PC-3 (cell line): ENCODE measurements at regions not wholly inside any gene's neighbourhood (a gene's known extent, or its start where the extent isn't known, plus 50 kb on each side); places are given as distances from the start of the nearest gene placed in this dataset.

ENCODE experiments used
- ATAC-seq: fragments of 200-7000 bp; cut with Tn5 transposase; 2 replicates; pipeline ENCODE4 v1.9.1; 2020; ENCODE audit warnings: mild to moderate bottlenecking, moderate library complexity
- BruUV-seq: library from RNA; stranded (reverse); fragments of 400-500 nt; replicated peaks from 2 replicates; lab custom pipeline; 2021; lab: Mats Ljungman, UMichigan
- CTCF ChIA-PET: fragments of 300-600 bp; sonication (Branson Sonifier 250); formaldehyde crosslinking; loops from one replicate; lab custom pipeline; 2022; ENCODE audit warnings: antibody characterized with exemption; lab: Charles Lee
- POLR2A ChIA-PET: fragments of 300-600 bp; sonication (Branson Sonifier 250); formaldehyde crosslinking; loops from one replicate; lab custom pipeline; 2022; ENCODE audit warnings: antibody characterized with exemption; ENCODE audit not compliant: unreplicated experiment; lab: Charles Lee
- DNase-seq: peaks from one replicate; pipeline ENCODE4 v3.0.0-alpha.2; 2015
- H2AFZ ChIP-seq: fragments of 300-600 bp; sonication (generic); 2 replicates; pipeline ENCODE4 v1.6.0; 2016; ENCODE audit warnings: antibody characterized with exemption, low read length
- H3F3A ChIP-seq: fragments of 300-600 bp; sonication (generic); one replicate; pipeline ENCODE4 v1.6.0; 2017; ENCODE audit warnings: antibody characterized with exemption, low read length, control low read depth, mild to moderate bottlenecking; ENCODE audit not compliant: unreplicated experiment
- H3K27ac ChIP-seq: fragments of 300-600 bp; sonication (generic); 2 replicates; pipeline ENCODE4 v1.5.1; 2016; ENCODE audit warnings: mild to moderate bottlenecking, low read length
- H3K27me3 ChIP-seq: fragments of 300-600 bp; sonication (generic); 2 replicates; pipeline ENCODE4 v1.6.1; 2016; ENCODE audit warnings: low read length, mixed read lengths
- H3K36me3 ChIP-seq: fragments of 300-600 bp; sonication (generic); 2 replicates; pipeline ENCODE4 v1.6.1; 2016; ENCODE audit warnings: low read depth, mixed run types, low read length, mixed read lengths
- H3K4me1 ChIP-seq: fragments of 300-600 bp; sonication (generic); 2 replicates; pipeline ENCODE4 v1.5.1; 2016; ENCODE audit warnings: low read length; ENCODE audit not compliant: insufficient read depth
- H3K4me2 ChIP-seq: fragments of 300-600 bp; sonication (generic); 2 replicates; pipeline ENCODE4 v1.6.0; 2016; ENCODE audit warnings: low read length
- H3K4me3 ChIP-seq: fragments of 300-600 bp; sonication (generic); 2 replicates; pipeline ENCODE4 v1.5.1; 2016; ENCODE audit warnings: mild to moderate bottlenecking, low read length, mixed read lengths
- H3K79me2 ChIP-seq: fragments of 300-600 bp; sonication (generic); 2 replicates; pipeline ENCODE4 v1.6.1; 2017; ENCODE audit warnings: low read length, mixed read lengths
- H3K9ac ChIP-seq: fragments of 300-600 bp; sonication (generic); 2 replicates; pipeline ENCODE4 v1.6.0; 2016; ENCODE audit warnings: mild to moderate bottlenecking, low read length
- H3K9me2 ChIP-seq: fragments of 300-600 bp; sonication (generic); replicated peaks from 2 replicates; pipeline ENCODE4 v1.6.1; 2016; ENCODE audit warnings: mixed run types, low read length, mixed read lengths
- H3K9me3 ChIP-seq: fragments of 300-600 bp; sonication (generic); 2 replicates; pipeline ENCODE4 v1.6.1; 2016; ENCODE audit warnings: low read length, mixed read lengths
- H4K20me1 ChIP-seq: fragments of 300-600 bp; sonication (generic); 2 replicates; pipeline ENCODE4 v1.6.1; 2016; ENCODE audit warnings: low read length, mixed read lengths
- EZH2 ChIP-seq: fragments of 300-600 bp; sonication (generic); IDR thresholded peaks from one replicate; pipeline ENCODE4 v1.6.1; 2017; ENCODE audit warnings: antibody characterized with exemption, mild to moderate bottlenecking, low read length; ENCODE audit not compliant: unreplicated experiment
- EZH2phosphoT487 ChIP-seq: fragments of 300-600 bp; sonication (generic); IDR thresholded peaks from 2 replicates; pipeline ENCODE4 v1.6.1; 2018; ENCODE audit warnings: mild to moderate bottlenecking, antibody characterized with exemption, low read length, borderline replicate concordance
- intact Hi-C: fragments of 100-400 bp; cut with micrococcal nuclease; formaldehyde crosslinking; loops from 2 replicates; pipeline ENCODE4 v1.9.0; 2023
- TF ChIP-seq, protein P1 (sequence below): fragments of 300-600 bp; sonication (generic); conservative IDR thresholded peaks from 2 replicates; pipeline ENCODE4 v1.5.1; 2017; ENCODE audit warnings: antibody characterized with exemption, low read depth, mild to moderate bottlenecking, low read length

GRCh38 chr3:148202386-148202785, 495.3 kb upstream of the AGTR1 start:
- ATAC-seq (no peak), DNase-seq (no peak)
- CTCF ChIA-PET = no interaction called here
- Histone ChIP-seq H4K20me1 (no peaks in the 10 kb centered on the region), H3K36me3 (no peaks in the 10 kb centered on the region), H3K27ac (no peak overlapping the region), H3K9me2 (no peaks in the 10 kb centered on the region), H3K9me3 (no peaks in the 10 kb centered on the region), H3K4me3 (no peak overlapping the region), H3K79me2 (no peaks in the 10 kb centered on the region), H2AFZ (no peak overlapping the region), H3K4me1 (no peaks in the 10 kb centered on the region), H3K9ac (no peak overlapping the region), H3F3A (no peaks in the 10 kb centered on the region), H3K27me3 (no peaks in the 10 kb centered on the region), H3K4me2 (no peak overlapping the region)
- POLR2A ChIA-PET = no interaction called here
- BruUV-seq = no TSS peak
- intact Hi-C loops = no loop called here
- TF ChIP-seq EZH2phosphoT487 (no peak), EZH2 (no peak)
- TF ChIP-seq, protein P1, sequence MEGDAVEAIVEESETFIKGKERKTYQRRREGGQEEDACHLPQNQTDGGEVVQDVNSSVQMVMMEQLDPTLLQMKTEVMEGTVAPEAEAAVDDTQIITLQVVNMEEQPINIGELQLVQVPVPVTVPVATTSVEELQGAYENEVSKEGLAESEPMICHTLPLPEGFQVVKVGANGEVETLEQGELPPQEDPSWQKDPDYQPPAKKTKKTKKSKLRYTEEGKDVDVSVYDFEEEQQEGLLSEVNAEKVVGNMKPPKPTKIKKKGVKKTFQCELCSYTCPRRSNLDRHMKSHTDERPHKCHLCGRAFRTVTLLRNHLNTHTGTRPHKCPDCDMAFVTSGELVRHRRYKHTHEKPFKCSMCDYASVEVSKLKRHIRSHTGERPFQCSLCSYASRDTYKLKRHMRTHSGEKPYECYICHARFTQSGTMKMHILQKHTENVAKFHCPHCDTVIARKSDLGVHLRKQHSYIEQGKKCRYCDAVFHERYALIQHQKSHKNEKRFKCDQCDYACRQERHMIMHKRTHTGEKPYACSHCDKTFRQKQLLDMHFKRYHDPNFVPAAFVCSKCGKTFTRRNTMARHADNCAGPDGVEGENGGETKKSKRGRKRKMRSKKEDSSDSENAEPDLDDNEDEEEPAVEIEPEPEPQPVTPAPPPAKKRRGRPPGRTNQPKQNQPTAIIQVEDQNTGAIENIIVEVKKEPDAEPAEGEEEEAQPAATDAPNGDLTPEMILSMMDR = peak; percentile 29; the same call in 1 of the 2 replicates

DNA sequence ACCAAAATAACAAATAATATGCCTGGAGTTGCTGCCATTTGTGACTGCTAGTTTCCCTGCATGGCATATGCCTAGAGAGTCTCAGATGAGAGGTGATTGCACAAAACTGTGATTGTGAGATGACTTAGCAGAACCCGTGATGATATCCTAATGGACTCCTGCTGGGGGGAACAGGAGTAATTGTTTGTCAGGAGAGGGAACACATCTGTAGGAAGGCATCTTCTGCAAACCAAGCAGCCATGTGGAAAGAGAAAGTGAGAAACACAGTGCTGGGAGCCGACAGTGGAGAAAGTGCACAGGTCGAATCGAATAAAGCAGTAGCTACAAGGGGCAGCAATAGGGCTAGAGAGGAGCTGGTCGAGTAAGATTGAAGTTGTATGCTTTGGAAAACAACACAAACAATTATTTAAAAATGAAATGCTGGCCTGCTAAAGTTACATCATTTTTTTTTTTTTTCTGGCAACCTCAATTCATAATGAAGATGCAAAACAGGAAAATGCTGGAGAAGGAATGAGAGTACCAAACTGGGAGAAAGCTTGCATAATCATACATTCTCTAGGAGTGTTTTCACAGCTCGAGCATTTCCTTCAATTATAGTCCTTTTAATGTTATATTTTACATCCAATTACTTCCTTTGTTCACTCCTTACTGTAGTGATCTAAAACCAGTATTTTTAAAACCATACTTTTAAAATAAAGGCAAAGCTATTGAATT, 494.2 kb upstream of the AGTR1 start:
- ATAC-seq (no peak), DNase-seq (no peak)
- Histone ChIP-seq H3K27me3 (no peaks in the 10 kb centered on the region), H3K27ac (no peak overlapping the region), H3K9me3 (no peaks in the 10 kb centered on the region), H2AFZ (no peak overlapping the region), H3K36me3 (no peaks in the 10 kb centered on the region), H3K79me2 (no peaks in the 10 kb centered on the region), H3K4me1 (no peaks in the 10 kb centered on the region), H3K4me2 (no peak overlapping the region), H3K9me2 (no peaks in the 10 kb centered on the region), H4K20me1 (no peaks in the 10 kb centered on the region), H3K4me3 (no peak overlapping the region), H3K9ac (no peak overlapping the region), H3F3A (no peaks in the 10 kb centered on the region)
- TF ChIP-seq EZH2 (no peak), EZH2phosphoT487 (no peak)
- TF ChIP-seq, protein P1 = no peak
- ChIA-PET POLR2A (no interaction called here), CTCF (no interaction called here)
- no TSS peak for BruUV-seq
- intact Hi-C loops = no loop called here

DNA sequence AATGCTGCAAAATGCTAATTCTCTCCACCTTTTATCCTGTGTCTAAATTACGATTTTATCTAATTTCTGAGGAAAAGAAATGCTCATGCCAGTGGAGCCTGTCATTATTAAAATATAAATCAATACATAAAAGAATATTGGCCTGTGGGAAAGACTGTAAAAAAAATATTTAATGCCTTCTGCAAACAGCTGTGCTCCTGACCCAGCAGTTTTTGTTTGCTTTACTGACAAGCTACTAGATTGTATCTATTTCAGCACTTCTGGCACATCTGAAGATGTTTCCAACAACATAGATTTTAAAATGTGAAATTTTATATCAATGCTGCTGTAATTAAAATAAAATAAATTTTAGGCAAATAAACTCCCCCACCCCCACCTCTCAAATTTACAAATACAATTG, 493.6 kb upstream of the AGTR1 start:
- Histone ChIP-seq H3K4me2 (no peak overlapping the region), H3K9ac (no peak overlapping the region), H3K27me3 (no peaks in the 10 kb centered on the region), H3K4me1 (no peaks in the 10 kb centered on the region), H4K20me1 (no peaks in the 10 kb centered on the region), H3K36me3 (no peaks in the 10 kb centered on the region), H3K27ac (no peak overlapping the region), H3K9me3 (no peaks in the 10 kb centered on the region), H3K4me3 (no peak overlapping the region), H2AFZ (no peak overlapping the region), H3K79me2 (no peaks in the 10 kb centered on the region), H3K9me2 (no peaks in the 10 kb centered on the region), H3F3A (no peaks in the 10 kb centered on the region)
- TF ChIP-seq, protein P1 = no peak
- no peak for TF ChIP-seq EZH2phosphoT487
- TF ChIP-seq EZH2 = no peak
- intact Hi-C loops = no loop called here
- DNase-seq (no peak), ATAC-seq (no peak)
- CTCF ChIA-PET = no interaction called here
- BruUV-seq = no TSS peak
- POLR2A ChIA-PET = no interaction called here
